ENCODE measurements at regions not wholly inside any gene's neighbourhood (a gene's known extent, or its start where the extent isn't known, plus 50 kb on each side); places are given as distances from the start of the nearest gene placed in this dataset.

- no peak overlapping the region for H3K9ac ChIP-seq
- no peak for TF ChIP-seq CTCF (IDR thresholded peaks at IDR 0.05)
- H3K27me3 ChIP-seq (ENCODE audit: control insufficient read depth, insufficient read depth, low read length), result no peaks in the 10 kb centered on the region
- no peaks in the 10 kb centered on the region for H3K36me3 ChIP-seq (ENCODE audit: control insufficient read depth, insufficient read depth, low read length)
- no peaks in the 10 kb centered on the region for H3K79me2 ChIP-seq
- no peaks in the 10 kb centered on the region for H3K4me1 ChIP-seq
- H3K4me2 ChIP-seq (ENCODE audit: low read length), result no peak overlapping the region
- H3K27ac ChIP-seq, result no peak overlapping the region
- no peak overlapping the region for H2AFZ ChIP-seq
- no peak overlapping the region for H3K4me3 ChIP-seq (ENCODE audit: low read depth, low read length)
- no peaks in the 10 kb centered on the region for H3K9me3 ChIP-seq (ENCODE audit: control insufficient read depth, low read length)
Observed at GRCh38 chr16:49936791-49937190, 80.9 kb upstream of the ZNF423 start.

- H2AFZ ChIP-seq, result no peak overlapping the region
- no peak overlapping the region for H3K4me3 ChIP-seq (ENCODE audit: low read depth, low read length)
- H3K27ac ChIP-seq, result no peak overlapping the region
- H3K79me2 ChIP-seq, result no peaks in the 10 kb centered on the region
- no peak overlapping the region for H3K9ac ChIP-seq
- H3K4me1 ChIP-seq, result no peaks in the 10 kb centered on the region
- no peak for TF ChIP-seq CTCF (IDR thresholded peaks at IDR 0.05)
- H3K27me3 ChIP-seq (ENCODE audit: control insufficient read depth, insufficient read depth, low read length), result no peaks in the 10 kb centered on the region
- no peak overlapping the region for H3K4me2 ChIP-seq (ENCODE audit: low read length)
- H3K36me3 ChIP-seq (ENCODE audit: control insufficient read depth, insufficient read depth, low read length), result no peaks in the 10 kb centered on the region
- H3K9me3 ChIP-seq (ENCODE audit: control insufficient read depth, low read length), result no peaks in the 10 kb centered on the region
Observed at GRCh38 chr16:49937886-49938285, 82.0 kb upstream of the ZNF423 start.

GRCh38 chr16:49939495-49939894, 83.6 kb upstream of the ZNF423 start:
- no peak overlapping the region for H3K4me2 ChIP-seq (ENCODE audit: low read length)
- H3K36me3 ChIP-seq (ENCODE audit: control insufficient read depth, insufficient read depth, low read length), result no peaks in the 10 kb centered on the region
- no peaks in the 10 kb centered on the region for H3K9me3 ChIP-seq (ENCODE audit: control insufficient read depth, low read length)
- H3K27ac ChIP-seq, result no peak overlapping the region
- H2AFZ ChIP-seq, result no peak overlapping the region
- TF ChIP-seq CTCF (IDR thresholded peaks at IDR 0.05), result no peak
- no peaks in the 10 kb centered on the region for H3K4me1 ChIP-seq
- no peaks in the 10 kb centered on the region for H3K79me2 ChIP-seq
- H3K4me3 ChIP-seq (ENCODE audit: low read depth, low read length), result no peak overlapping the region
- no peak overlapping the region for H3K9ac ChIP-seq
- no peaks in the 10 kb centered on the region for H3K27me3 ChIP-seq (ENCODE audit: control insufficient read depth, insufficient read depth, low read length)

GRCh38 chr16:49940464-49941224, 84.4 kb upstream of the CNEP1R1 start:
- H3K4me1 ChIP-seq, result no peaks in the 10 kb centered on the region
- H2AFZ ChIP-seq, result no peak overlapping the region
- no peak overlapping the region for H3K4me3 ChIP-seq (ENCODE audit: low read depth, low read length)
- no peaks in the 10 kb centered on the region for H3K36me3 ChIP-seq (ENCODE audit: control insufficient read depth, insufficient read depth, low read length)
- no peak overlapping the region for H3K9ac ChIP-seq
- H3K79me2 ChIP-seq, result no peaks in the 10 kb centered on the region
- H3K27me3 ChIP-seq (ENCODE audit: control insufficient read depth, insufficient read depth, low read length), result no peaks in the 10 kb centered on the region
- no peak overlapping the region for H3K4me2 ChIP-seq (ENCODE audit: low read length)
- TF ChIP-seq CTCF (IDR thresholded peaks at IDR 0.05), result no peak
- H3K9me3 ChIP-seq (ENCODE audit: control insufficient read depth, low read length), result no peaks in the 10 kb centered on the region
- no peak overlapping the region for H3K27ac ChIP-seq

- TF ChIP-seq CTCF (IDR thresholded peaks at IDR 0.05), result no peak
- no peak overlapping the region for H2AFZ ChIP-seq
- no peaks in the 10 kb centered on the region for H3K9me3 ChIP-seq (ENCODE audit: control insufficient read depth, low read length)
- H3K9ac ChIP-seq, result no peak overlapping the region
- no peaks in the 10 kb centered on the region for H3K4me1 ChIP-seq
- no peaks in the 10 kb centered on the region for H3K36me3 ChIP-seq (ENCODE audit: control insufficient read depth, insufficient read depth, low read length)
- no peak overlapping the region for H3K27ac ChIP-seq
- H3K79me2 ChIP-seq, result no peaks in the 10 kb centered on the region
- H3K4me3 ChIP-seq (ENCODE audit: low read depth, low read length), result no peak overlapping the region
- no peaks in the 10 kb centered on the region for H3K27me3 ChIP-seq (ENCODE audit: control insufficient read depth, insufficient read depth, low read length)
- no peak overlapping the region for H3K4me2 ChIP-seq (ENCODE audit: low read length)
Observed at GRCh38 chr16:49944221-49944620, 80.8 kb upstream of the CNEP1R1 start.

Data from parathyroid adenoma (tissue), 2 donors.